ENCODE measurements at regions not wholly inside any gene's neighbourhood (a gene's known extent, or its start where the extent isn't known, plus 50 kb on each side); places are given as distances from the start of the nearest gene placed in this dataset.

GRCh38 chr21:9756677-9757076, 764.7 kb upstream of the TPTE start:
- TF ChIP-seq CTCF (IDR thresholded peaks at IDR 0.05) (no peak), POLR2A (IDR thresholded peaks at IDR 0.05) (no peak)

Data from esophagus squamous epithelium (tissue), 4 donors.